Ovary (tissue), 7 donors: ENCODE measurements at regions not wholly inside any gene's neighbourhood (a gene's known extent, or its start where the extent isn't known, plus 50 kb on each side); places are given as distances from the start of the nearest gene placed in this dataset.

Source experiments
- DNase-seq, 5 donors: peaks; one replicate each; pipeline ENCODE4 v3.0.0-alpha.2; 2019 to 2020
- H3K27ac ChIP-seq, 2 donors: fragments of 200-600 bp; one replicate each; pipeline versions ENCODE4 v1.5.1 to v1.8.0; 2019 to 2022
- H3K27me3 ChIP-seq: fragments of 200-600 bp; one replicate; pipeline ENCODE4 v1.8.0; 2022
- H3K36me3 ChIP-seq: fragments of 200-600 bp; sonication (generic); one replicate; pipeline ENCODE4 v1.5.1; 2019
- H3K4me1 ChIP-seq: one replicate; pipeline ENCODE4 v1.8.1; 2013; ENCODE audit warnings: mild to moderate bottlenecking, moderate library complexity; ENCODE audit not compliant: insufficient read depth
- H3K4me3 ChIP-seq: fragments of 200-600 bp; sonication (generic); one replicate; pipeline ENCODE4 v1.5.1; 2017
- H3K9me3 ChIP-seq, 2 donors: fragments of 200-600 bp in 1 of 2; sonication (generic) in 1 of 2; one replicate each; pipeline versions ENCODE4 v1.5.1 to v1.8.1; 2013 to 2019; ENCODE audit warnings: mild to moderate bottlenecking in 1 of 2, moderate library complexity in 1 of 2
- CTCF ChIP-seq, 3 donors: fragments of 450-650 bp in 2 of 3; fragments of 200-600 bp in 1 of 3; IDR thresholded peaks; one replicate each; pipeline versions ENCODE4 v1.5.1 to v1.8.0; 2016 to 2022; ENCODE audit warnings: antibody characterized with exemption in 3 of 3, mild to moderate bottlenecking in 1 of 3
- EP300 ChIP-seq: sonication (generic); formaldehyde crosslinking; IDR thresholded peaks from one replicate; pipeline ENCODE4 v1.6.1; 2017; ENCODE audit warnings: antibody characterized with exemption
- POLR2A ChIP-seq: fragments of 450-650 bp; IDR thresholded peaks from one replicate; pipeline ENCODE4 v1.6.1; 2017; ENCODE audit warnings: antibody characterized with exemption, mild to moderate bottlenecking, moderate library complexity
- WGBS, 3 donors: extraction: QIAGEN DNeasy Blood & Tissue Kit in 1 of 3; methylation state at CpG; one replicate each; pipeline versions ENCODE4 v1.1.5 to v1.1.7; 2013 to 2017; 5-methylcytosine and 5-hydroxymethylcytosine counted together
- intact Hi-C, 4 donors: fragments of 100-400 bp; cut with DNase I; formaldehyde crosslinking; loops; one replicate each; pipeline versions ENCODE4 v1.11.0 to v1.15.1; 2022 to 2023
- donor health status: DM: no; HTN: no; CAD: no; lungs with moderate emphysema.
- donor health status: DM: no; HTN: no; CAD: no.
- donor health status: Bipolar disorder and iron deficiency.
- donor health status: DM: no; HTN: no; CAD: no.
- donor health status: DM: yes; HTN: yes; CAD: no.

- Histone ChIP-seq H3K36me3 (no peaks in the 10 kb centered on the region), H3K27ac (no peak overlapping the region), H3K4me1 (no peaks in the 10 kb centered on the region), H3K9me3 (no peaks in the 10 kb centered on the region), H3K27me3 (no peaks in the 10 kb centered on the region), H3K4me3 (no peak overlapping the region)
- no peak for TF ChIP-seq CTCF (IDR thresholded peaks at IDR 0.05)
- TF ChIP-seq EP300 = no peak
- no peak for TF ChIP-seq POLR2A
- no peak for DNase-seq
- 65 to 86% (median 79%) methylated on average over 3 of the region's 3 CpGs for WGBS, 3 donors
- intact Hi-C loops = no loop called here
These were observed 183.7 kb downstream of the TLR4 start for GRCh38 chr9:117887941-117888340.

GRCh38 chr9:117903453-117903852 is 199.2 kb downstream of the TLR4 start:
- no peaks in the 10 kb centered on the region for H3K27me3 ChIP-seq
- WGBS, 3 donors = 74 to 84% (median 82%) methylated on average over 1 of the region's 1 CpG
- H3K4me3 ChIP-seq = no peak overlapping the region
- H3K36me3 ChIP-seq = no peaks in the 10 kb centered on the region
- H3K9me3 ChIP-seq = no peaks in the 10 kb centered on the region
- no peak for DNase-seq
- no peaks in the 10 kb centered on the region for H3K4me1 ChIP-seq
- TF ChIP-seq POLR2A (no peak), EP300 (no peak), CTCF (IDR thresholded peaks at IDR 0.05) (no peak)
- no peak overlapping the region for H3K27ac ChIP-seq
- intact Hi-C loops = no loop called here

GRCh38 chr9:117906763-117907162 is 202.6 kb downstream of the TLR4 start:
- intact Hi-C loops = no loop called here
- H3K36me3 ChIP-seq = no peaks in the 10 kb centered on the region
- H3K4me3 ChIP-seq = no peak overlapping the region
- DNase-seq = no peak
- TF ChIP-seq CTCF (IDR thresholded peaks at IDR 0.05) (no peak), POLR2A (no peak), EP300 (no peak)
- H3K27ac ChIP-seq = no peak overlapping the region
- WGBS, 3 donors = 65 to 77% (median 66%) methylated on average over 4 of the region's 4 CpGs
- H3K4me1 ChIP-seq = no peaks in the 10 kb centered on the region
- H3K9me3 ChIP-seq = no peaks in the 10 kb centered on the region
- no peaks in the 10 kb centered on the region for H3K27me3 ChIP-seq

- TF ChIP-seq POLR2A (no peak), CTCF (IDR thresholded peaks at IDR 0.05) (no peak), EP300 (no peak)
- Histone ChIP-seq H3K4me1 (no peaks in the 10 kb centered on the region), H3K27me3 (no peaks in the 10 kb centered on the region), H3K36me3 (no peaks in the 10 kb centered on the region), H3K4me3 (no peak overlapping the region), H3K27ac (no peak overlapping the region), H3K9me3 (no peaks in the 10 kb centered on the region)
- intact Hi-C loops = no loop called here
- WGBS, 3 donors = 27 to 45% (median 38%) methylated on average over 1 of the region's 1 CpG
- DNase-seq = no peak
These were observed 203.2 kb downstream of the TLR4 start for GRCh38 chr9:117907420-117907819.

- Histone ChIP-seq H3K27ac (no peak overlapping the region), H3K4me3 (no peak overlapping the region), H3K4me1 (no peaks in the 10 kb centered on the region), H3K36me3 (no peaks in the 10 kb centered on the region), H3K27me3 (peaks cover 2% of the 10 kb centered on the region), H3K9me3 (no peaks in the 10 kb centered on the region)
- intact Hi-C loops = no loop called here
- TF ChIP-seq CTCF (IDR thresholded peaks at IDR 0.05) (no peak), EP300 (no peak), POLR2A (no peak)
- 79 to 92% (median 87%) methylated on average over 2 of the region's 2 CpGs for WGBS, 3 donors
- no peak for DNase-seq
These were observed 212.1 kb downstream of the TLR4 start for GRCh38 chr9:117916291-117916690.
